ENCODE measurements at regions not wholly inside any gene's neighbourhood (a gene's known extent, or its start where the extent isn't known, plus 50 kb on each side); places are given as distances from the start of the nearest gene placed in this dataset.
"Not testable (repeated sequence)": the region's sequence is repeated elsewhere in the genome, so short reads cannot be mapped to it uniquely, and the experiment has no call there.

GRCh38 chr2:14960686-14961324 is 328.3 kb downstream of the LRATD1 start:
- no peak for ATAC-seq
- Mint-ChIP-seq H3K36me3 (no peaks in the 10 kb centered on the region), H3K27ac (no peak overlapping the region), H3K9me3 (peaks cover 6 to 8% of the 10 kb centered on the region in 2 donors)
- no peak for DNase-seq (ENCODE audit: low spot score in 2 of 2)

GRCh38 chr2:14967729-14968128 is 335.2 kb downstream of the LRATD1 start:
- Mint-ChIP-seq H3K9me3 (peaks cover 3 to 7% of the 10 kb centered on the region in 2 donors), H3K36me3 (no peaks in the 10 kb centered on the region), H3K27ac (no peak overlapping the region)
- DNase-seq (ENCODE audit: low spot score in 2 of 2) (no peak), ATAC-seq (no peak)

- DNase-seq (ENCODE audit: low spot score in 2 of 2) = no peak
- Mint-ChIP-seq H3K9me3 (peaks cover 3 to 7% of the 10 kb centered on the region in 2 donors), H3K36me3 (no peaks in the 10 kb centered on the region), H3K27ac (no peak overlapping the region)
- ATAC-seq = peak in 1 of 2 donors; percentile 58
Observed at GRCh38 chr2:14975381-14975780, 342.9 kb downstream of the LRATD1 start.

GRCh38 chr2:14977021-14977420 is 344.5 kb downstream of the LRATD1 start:
- no peak overlapping the region for H3K27ac Mint-ChIP-seq
- peaks cover 0 to under 1% of the 10 kb centered on the region in 2 donors for H3K9me3 Mint-ChIP-seq
- no peak for ATAC-seq
- DNase-seq (ENCODE audit: low spot score in 2 of 2) = no peak
- no peaks in the 10 kb centered on the region for H3K36me3 Mint-ChIP-seq

- Mint-ChIP-seq H3K36me3 (no peaks in the 10 kb centered on the region), H3K9me3 (no peaks in the 10 kb centered on the region), H3K27ac (no peak overlapping the region)
- ATAC-seq (peak in 1 of 2 donors; percentile 44), DNase-seq (ENCODE audit: low spot score in 2 of 2) (no peak)
Observed at GRCh38 chr2:14978845-14979244, 346.3 kb downstream of the LRATD1 start.

- H3K27ac Mint-ChIP-seq = no peak overlapping the region
- H3K9me3 Mint-ChIP-seq = no peaks in the 10 kb centered on the region
- no peak for DNase-seq (ENCODE audit: low spot score in 2 of 2)
- ATAC-seq = no peak
- H3K36me3 Mint-ChIP-seq = no peaks in the 10 kb centered on the region
Observed at GRCh38 chr2:14982790-14983189, 350.3 kb downstream of the LRATD1 start.

- no peak overlapping the region for H3K27ac Mint-ChIP-seq
- no peak for DNase-seq (ENCODE audit: low spot score in 2 of 2)
- H3K9me3 Mint-ChIP-seq = no peaks in the 10 kb centered on the region
- no peak for ATAC-seq
- H3K36me3 Mint-ChIP-seq = no peaks in the 10 kb centered on the region
Observed at GRCh38 chr2:14988600-14988999, 356.1 kb downstream of the LRATD1 start.

GRCh38 chr2:14991723-14992122 is 359.2 kb downstream of the LRATD1 start:
- H3K36me3 Mint-ChIP-seq = no peaks in the 10 kb centered on the region
- H3K9me3 Mint-ChIP-seq = no peaks in the 10 kb centered on the region
- DNase-seq (ENCODE audit: low spot score in 2 of 2) (no peak), ATAC-seq (no peak)
- no peak overlapping the region for H3K27ac Mint-ChIP-seq

- DNase-seq (ENCODE audit: low spot score in 2 of 2) (no peak), ATAC-seq (no peak)
- no peaks in the 10 kb centered on the region for H3K36me3 Mint-ChIP-seq
- H3K27ac Mint-ChIP-seq = no peak overlapping the region
- no peaks in the 10 kb centered on the region for H3K9me3 Mint-ChIP-seq
Observed at GRCh38 chr2:14994721-14995120, 362.2 kb downstream of the LRATD1 start.

GRCh38 chr2:14996351-14997014 is 364.0 kb downstream of the LRATD1 start:
- Mint-ChIP-seq H3K27ac (no peak overlapping the region), H3K9me3 (no peaks in the 10 kb centered on the region), H3K36me3 (no peaks in the 10 kb centered on the region)
- DNase-seq (ENCODE audit: low spot score in 2 of 2) (no peak), ATAC-seq (no peak)

GRCh38 chr2:14998546-14998945 is 366.0 kb downstream of the LRATD1 start:
- Mint-ChIP-seq H3K36me3 (no peaks in the 10 kb centered on the region), H3K9me3 (no peaks in the 10 kb centered on the region), H3K27ac (no peak overlapping the region)
- no peak for DNase-seq (ENCODE audit: low spot score in 2 of 2)
- no peak for ATAC-seq

- ATAC-seq = no peak
- no peak overlapping the region for H3K27ac Mint-ChIP-seq
Observed at GRCh38 chr2:14999114-14999661, 366.7 kb downstream of the LRATD1 start.

GRCh38 chr2:15002519-15002918 is 370.0 kb downstream of the LRATD1 start:
- not testable (repeated sequence) for ATAC-seq; DNase-seq (ENCODE audit: low spot score in 2 of 2); H3K27ac Mint-ChIP-seq; H3K9me3 Mint-ChIP-seq; H3K36me3 Mint-ChIP-seq

More at GRCh38 chr2:14999114-14999661, 366.7 kb downstream of the LRATD1 start:
- no peaks in the 10 kb centered on the region for H3K9me3 Mint-ChIP-seq
- DNase-seq (ENCODE audit: low spot score in 2 of 2) = no peak
- no peaks in the 10 kb centered on the region for H3K36me3 Mint-ChIP-seq

- H3K27ac Mint-ChIP-seq = no peak overlapping the region
- peaks cover 2 to 3% of the 10 kb centered on the region in 2 donors for H3K9me3 Mint-ChIP-seq
- ATAC-seq (no peak), DNase-seq (ENCODE audit: low spot score in 2 of 2) (no peak)
- peaks cover 6 to 8% of the 10 kb centered on the region in 2 donors for H3K36me3 Mint-ChIP-seq
Observed at GRCh38 chr2:15006667-15007066, 374.1 kb downstream of the LRATD1 start.

GRCh38 chr2:15009681-15010080 is 377.2 kb downstream of the LRATD1 start:
- peaks cover 13 to 17% of the 10 kb centered on the region in 2 donors for H3K36me3 Mint-ChIP-seq
- H3K27ac Mint-ChIP-seq = no peak overlapping the region
- peaks cover 5 to 11% of the 10 kb centered on the region in 2 donors for H3K9me3 Mint-ChIP-seq
- no peak for ATAC-seq
- no peak for DNase-seq (ENCODE audit: low spot score in 2 of 2)

GRCh38 chr2:15010346-15010745 is 377.8 kb downstream of the LRATD1 start:
- peaks cover 13 to 17% of the 10 kb centered on the region in 2 donors for H3K36me3 Mint-ChIP-seq
- ATAC-seq = peak in 1 of 2 donors; percentile 91
- peaks cover 6 to 15% of the 10 kb centered on the region in 2 donors for H3K9me3 Mint-ChIP-seq
- H3K27ac Mint-ChIP-seq = no peak overlapping the region
- DNase-seq (ENCODE audit: low spot score in 2 of 2) = no peak

GRCh38 chr2:15018814-15019213 is 386.3 kb downstream of the LRATD1 start:
- Mint-ChIP-seq H3K27ac (no peak overlapping the region), H3K9me3 (peaks cover 4 to 18% of the 10 kb centered on the region in 2 donors)
- ATAC-seq = no peak

GRCh38 chr2:15023221-15023620 is 390.7 kb downstream of the LRATD1 start:
- ATAC-seq (no peak), DNase-seq (ENCODE audit: low spot score in 2 of 2) (no peak)
- H3K36me3 Mint-ChIP-seq = no peaks in the 10 kb centered on the region
- no peak overlapping the region for H3K27ac Mint-ChIP-seq
- peaks cover 0 to 5% of the 10 kb centered on the region in 2 donors for H3K9me3 Mint-ChIP-seq

More at GRCh38 chr2:15018814-15019213, 386.3 kb downstream of the LRATD1 start:
- no peaks in the 10 kb centered on the region for H3K36me3 Mint-ChIP-seq
- DNase-seq (ENCODE audit: low spot score in 2 of 2) = no peak

All from activated naive CD4-positive, alpha-beta T cell treated with anti-CD3 and anti-CD28 coated beads, Interleukin-2, amount 50 U/mL, for 72 hours (primary cell).